Activated CD4-positive, alpha-beta T cell treated with anti-CD3 and anti-CD28 coated beads, Interleukin-2, amount 50 U/mL, for 1 hour (primary cell): ENCODE measurements at regions not wholly inside any gene's neighbourhood (a gene's known extent, or its start where the extent isn't known, plus 50 kb on each side); places are given as distances from the start of the nearest gene placed in this dataset.

Experiments used
- DNase-seq: peaks from one replicate; pipeline ENCODE4 v3.0.0-alpha.2; 2020

- no peak for DNase-seq
Observed at GRCh38 chr11:19394525-19395016, 153.8 kb upstream of the E2F8 start.

- DNase-seq, result no peak
Observed at GRCh38 chr11:19393941-19394340, 153.2 kb upstream of the E2F8 start.

DNA sequence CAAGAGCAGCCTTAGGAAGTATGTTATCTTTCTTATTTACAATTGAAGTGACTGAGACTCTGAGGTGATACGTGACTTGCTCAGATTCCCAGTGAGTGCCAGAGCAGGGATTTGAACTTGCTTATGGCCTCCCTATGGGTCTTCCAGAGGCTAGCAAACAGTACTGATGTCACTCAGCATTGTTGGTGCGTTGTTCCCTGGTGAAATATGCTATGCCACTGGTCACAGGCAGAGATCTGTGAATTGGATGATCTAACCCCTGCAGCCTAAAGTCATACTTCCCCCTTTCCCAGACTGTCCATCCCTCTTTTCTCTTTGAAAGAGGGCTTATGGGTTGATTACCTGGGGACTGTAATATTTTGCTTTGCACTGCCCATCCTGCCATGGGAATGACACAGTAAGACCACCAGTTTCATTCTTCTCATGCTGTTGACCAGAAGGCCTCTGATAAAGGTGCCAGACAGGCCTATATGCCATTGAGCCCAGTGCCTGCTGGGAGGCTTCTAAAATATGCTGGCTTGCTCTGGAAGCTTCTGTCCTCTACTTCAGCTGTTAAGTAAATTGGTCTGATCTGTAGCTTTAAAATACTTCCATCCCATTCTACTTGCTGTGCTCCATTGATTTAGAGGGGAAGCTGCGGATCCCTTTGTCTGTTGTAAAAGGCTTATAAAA lies 152.2 kb upstream of the E2F8 start:
- DNase-seq, result no peak

- no peak for DNase-seq
Observed at GRCh38 chr11:19392321-19392720, 151.6 kb upstream of the E2F8 start.

DNA sequence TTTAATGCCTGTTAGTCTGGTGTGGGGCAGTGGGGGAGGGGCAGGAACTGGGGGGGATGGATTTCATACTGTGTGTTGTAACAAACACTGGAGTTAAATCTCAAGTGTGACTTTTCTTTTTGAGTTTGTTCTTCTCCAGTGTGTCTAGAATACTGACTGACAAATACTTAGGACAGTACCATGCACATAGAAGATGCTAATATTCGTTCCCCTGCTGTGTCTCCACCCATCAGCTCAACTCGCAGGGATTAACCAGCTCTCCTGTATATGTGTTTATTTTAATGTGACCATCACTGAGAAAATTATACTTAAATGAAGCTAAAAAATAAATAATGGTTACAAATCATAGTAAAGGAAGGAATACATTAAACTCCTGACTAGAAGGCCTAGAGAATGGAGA lies 150.9 kb upstream of the E2F8 start:
- no peak for DNase-seq

DNA sequence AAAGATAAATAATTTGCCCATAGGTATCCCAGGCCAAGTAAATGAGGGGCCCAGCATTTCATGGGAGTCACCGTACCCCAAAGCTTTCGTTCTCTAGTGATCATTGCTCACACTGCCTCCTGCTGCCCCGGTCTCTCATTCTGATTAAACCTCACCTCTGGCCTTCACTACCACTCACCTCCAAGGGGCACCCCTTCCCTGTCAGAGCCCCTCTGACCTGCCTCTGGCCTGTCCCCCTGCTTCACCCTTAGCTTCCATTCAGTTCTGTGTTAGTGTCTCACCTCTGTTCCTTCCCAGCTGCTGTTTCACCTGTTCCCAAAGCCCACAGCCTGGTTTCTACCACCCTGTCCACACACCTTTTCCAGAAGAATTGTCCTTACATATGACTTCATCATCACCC lies 150.3 kb upstream of the E2F8 start:
- DNase-seq, result no peak

DNA sequence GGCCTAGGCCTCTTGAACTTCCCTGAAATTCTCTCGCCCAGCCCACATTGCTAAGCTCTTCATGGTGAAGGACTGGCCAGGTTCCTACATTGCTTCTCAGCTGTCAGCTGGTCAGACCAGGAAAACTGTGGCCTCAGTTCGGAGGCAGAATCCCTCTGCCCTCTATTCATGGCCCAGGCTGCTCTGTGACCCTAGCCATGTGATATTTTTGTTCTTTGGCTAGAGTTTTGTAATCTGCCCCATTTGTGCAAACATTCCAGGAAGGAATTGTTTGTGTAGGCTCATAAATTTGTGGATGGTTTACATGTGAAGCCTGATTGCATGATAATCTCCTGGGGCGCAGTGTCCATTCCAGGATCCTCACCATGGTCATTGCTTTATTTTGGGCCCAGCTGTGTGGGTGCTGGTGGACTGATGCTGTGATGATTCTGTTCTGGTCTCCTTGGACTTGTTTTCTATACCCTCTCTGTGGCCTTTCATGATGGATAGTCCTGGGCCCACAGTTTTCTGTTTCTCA lies 149.1 kb upstream of the E2F8 start:
- no peak for DNase-seq

- no peak for DNase-seq
Observed at GRCh38 chr11:19382131-19382611, 141.4 kb upstream of the E2F8 start.

- DNase-seq, result no peak
Observed at GRCh38 chr11:19380375-19380774, 139.6 kb upstream of the E2F8 start.

DNA sequence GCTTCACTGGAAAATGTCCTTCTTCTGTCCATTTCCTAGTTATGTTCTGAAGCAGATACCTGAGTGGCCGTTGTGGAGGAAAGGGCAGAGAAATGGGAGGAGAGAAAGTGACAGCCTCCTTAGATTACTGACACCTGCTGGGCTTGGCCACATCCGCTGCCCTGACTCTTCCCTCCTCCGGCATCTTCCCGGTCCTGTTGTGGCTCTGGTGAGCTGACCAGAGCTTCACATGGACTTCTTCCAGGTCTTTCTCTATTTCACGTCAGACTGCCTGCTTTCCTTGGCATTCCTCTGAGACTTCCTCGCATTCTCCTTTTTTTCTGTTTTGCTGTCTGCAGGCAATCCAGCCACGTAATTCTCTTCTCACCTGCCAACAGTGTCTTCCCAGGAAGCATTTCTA lies 138.7 kb upstream of the E2F8 start:
- no peak for DNase-seq

DNA sequence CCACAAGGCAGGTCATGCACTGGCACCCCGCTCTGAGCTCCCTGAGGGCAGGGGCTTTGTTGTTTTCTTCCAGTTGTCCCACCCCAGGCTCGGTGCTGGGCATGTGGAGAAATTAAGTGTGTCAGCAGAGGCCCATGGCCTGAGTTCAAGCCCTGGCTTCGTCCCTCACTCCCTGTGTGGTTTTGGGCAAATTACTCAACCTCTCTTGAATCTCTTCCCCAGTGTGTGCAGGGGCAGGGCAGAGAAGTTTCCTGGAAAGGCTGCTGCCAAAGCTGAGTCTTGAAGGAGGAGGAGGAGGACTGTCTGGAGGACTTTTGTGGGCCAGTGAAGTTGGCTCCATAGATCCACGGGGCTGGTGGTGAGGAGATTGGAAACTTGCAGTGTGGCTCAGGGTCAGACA lies 138.1 kb upstream of the E2F8 start:
- no peak for DNase-seq

DNA sequence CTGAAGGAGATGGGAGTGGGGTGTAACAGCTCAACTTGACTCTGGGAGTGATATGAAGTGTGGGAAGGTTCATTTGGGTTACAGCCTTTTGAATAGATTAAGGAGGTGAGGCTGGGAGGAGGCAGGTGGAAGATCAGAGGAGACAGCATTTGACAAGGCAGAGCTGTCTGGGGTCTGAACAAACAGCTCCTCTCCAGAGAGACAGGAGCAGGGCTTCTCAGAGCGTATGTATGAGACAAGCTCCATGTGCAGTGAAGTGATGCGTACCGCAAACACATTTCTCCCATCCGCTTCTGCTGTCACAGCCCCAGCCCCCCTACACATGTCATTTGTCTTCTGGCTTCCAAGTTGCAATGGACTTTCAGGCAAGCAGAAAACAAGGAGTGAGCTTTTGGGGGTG lies 137.1 kb upstream of the E2F8 start:
- no peak for DNase-seq

DNA sequence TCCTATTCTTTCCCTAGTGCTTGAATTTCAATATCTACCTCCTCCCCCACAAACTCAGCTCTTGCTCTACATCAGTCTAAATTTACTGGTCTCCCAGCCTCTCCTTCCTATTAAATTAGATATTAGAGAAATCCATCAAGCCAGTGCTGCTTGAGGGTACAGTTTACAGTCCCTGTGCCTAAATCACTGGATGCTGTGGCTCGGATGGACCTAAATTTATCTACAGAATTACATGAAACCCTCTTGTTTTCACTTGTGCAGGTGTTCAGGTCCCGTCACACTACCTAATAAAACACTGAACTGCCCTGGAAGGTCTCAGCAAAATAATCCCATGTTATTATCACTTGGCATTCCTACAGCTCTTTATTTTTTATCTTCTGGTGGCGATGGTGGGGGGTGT lies 134.7 kb upstream of the E2F8 start:
- no peak for DNase-seq

GRCh38 chr11:19374151-19374569 lies 133.4 kb upstream of the E2F8 start:
- no peak for DNase-seq

- no peak for DNase-seq
Observed at GRCh38 chr11:19372381-19372780, 131.6 kb upstream of the E2F8 start.

DNA sequence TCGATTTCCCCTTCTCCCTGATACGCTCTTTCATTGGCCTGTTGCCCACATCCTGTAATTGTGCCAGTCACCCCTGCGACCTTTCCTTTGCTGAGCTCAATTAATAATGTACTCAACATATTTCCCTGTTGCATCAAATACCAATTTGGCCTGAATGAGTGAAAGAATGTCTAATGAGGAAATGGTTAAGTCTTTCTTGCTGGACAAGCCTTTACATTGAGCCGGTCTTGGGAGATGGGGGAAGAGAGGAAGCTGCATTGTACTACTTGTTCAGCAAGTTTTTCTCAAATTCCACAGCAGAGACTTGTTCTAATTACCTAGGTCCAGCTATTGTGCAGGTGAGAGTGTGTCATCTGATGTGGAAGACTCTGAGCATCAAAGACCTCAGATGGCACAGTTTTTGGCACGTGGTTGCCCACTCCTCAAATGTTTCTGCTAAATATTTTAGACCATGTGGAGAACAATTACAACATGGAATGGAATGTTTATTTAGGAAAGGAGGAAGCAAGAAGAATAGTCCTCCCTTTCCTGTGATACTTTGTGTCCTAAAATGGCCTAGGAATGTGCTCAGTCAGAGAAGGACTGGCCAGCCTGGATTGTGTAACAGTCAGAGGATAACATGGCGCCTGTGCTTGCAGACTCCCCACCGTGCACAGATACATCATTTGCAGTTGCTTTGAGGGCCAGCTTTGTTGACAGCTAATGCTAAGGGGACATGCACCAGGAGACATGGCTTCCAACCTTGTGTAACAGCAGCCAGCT lies 129.5 kb upstream of the E2F8 start:
- no peak for DNase-seq

DNA sequence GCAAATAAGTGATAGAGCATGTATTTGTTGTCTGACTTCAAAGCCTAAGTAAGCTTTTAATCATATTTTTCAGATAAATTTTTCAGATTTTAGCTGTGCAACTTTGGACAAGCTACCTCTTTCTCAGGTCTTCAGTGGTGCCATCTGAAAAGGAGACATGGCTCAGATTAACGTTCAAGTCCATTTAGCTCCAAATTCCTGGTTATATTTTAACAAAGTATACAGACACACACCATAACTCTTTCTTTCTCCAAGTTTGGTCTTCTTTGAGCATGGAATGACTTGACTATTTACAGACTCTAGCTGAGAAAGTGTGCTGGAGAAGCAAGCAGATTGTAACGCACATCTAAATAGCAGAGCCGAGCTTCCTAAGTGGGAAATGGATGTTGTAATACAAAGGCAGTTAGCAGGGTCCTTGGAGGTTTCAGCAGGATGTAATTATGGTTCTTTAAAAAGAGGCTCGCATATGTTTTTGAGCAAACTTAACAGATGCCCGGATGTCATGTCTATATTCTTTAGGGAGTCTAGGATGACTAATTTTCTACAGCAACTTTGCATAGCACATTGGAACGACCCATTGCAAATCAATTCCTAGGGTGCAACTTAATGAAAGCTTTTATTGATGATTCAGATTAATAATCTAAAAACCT lies 128.1 kb upstream of the E2F8 start:
- DNase-seq, result no peak

DNA sequence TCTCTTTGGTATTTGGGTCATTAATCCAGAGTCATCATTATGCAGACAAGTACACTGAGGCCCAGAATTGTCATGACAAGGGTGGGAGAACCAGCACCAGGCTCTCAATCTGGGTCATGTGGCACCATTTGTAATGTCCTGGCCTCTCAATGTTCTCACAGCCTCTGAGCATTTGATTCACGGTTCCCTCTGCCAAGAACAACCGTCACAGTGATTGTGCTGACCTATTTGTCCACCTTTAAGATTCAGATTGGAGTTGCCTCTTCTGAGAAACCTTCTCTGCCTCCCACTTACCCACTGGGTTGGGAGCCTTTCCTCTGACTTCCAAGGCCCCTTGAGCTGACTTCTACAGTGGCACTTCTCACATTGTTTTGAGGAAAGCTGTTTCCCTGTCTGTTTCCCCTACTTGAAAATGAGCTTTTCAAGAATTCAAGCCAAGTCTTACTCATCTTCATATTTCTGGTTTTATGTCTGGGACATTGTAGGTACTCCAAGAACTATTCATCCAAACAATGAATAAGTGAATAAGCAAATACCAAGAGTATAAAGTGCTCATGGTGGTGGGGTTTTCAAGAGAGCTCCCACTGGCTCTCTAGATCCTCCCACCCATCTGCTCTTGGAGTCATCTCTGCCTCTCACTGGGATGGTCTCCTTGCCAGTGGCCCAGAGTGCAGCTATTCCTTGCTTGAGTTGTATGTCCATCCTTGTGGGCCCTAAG lies 126.4 kb upstream of the E2F8 start:
- no peak for DNase-seq

- no peak for DNase-seq
Observed at GRCh38 chr11:19365743-19366410, 125.1 kb upstream of the E2F8 start.

DNA sequence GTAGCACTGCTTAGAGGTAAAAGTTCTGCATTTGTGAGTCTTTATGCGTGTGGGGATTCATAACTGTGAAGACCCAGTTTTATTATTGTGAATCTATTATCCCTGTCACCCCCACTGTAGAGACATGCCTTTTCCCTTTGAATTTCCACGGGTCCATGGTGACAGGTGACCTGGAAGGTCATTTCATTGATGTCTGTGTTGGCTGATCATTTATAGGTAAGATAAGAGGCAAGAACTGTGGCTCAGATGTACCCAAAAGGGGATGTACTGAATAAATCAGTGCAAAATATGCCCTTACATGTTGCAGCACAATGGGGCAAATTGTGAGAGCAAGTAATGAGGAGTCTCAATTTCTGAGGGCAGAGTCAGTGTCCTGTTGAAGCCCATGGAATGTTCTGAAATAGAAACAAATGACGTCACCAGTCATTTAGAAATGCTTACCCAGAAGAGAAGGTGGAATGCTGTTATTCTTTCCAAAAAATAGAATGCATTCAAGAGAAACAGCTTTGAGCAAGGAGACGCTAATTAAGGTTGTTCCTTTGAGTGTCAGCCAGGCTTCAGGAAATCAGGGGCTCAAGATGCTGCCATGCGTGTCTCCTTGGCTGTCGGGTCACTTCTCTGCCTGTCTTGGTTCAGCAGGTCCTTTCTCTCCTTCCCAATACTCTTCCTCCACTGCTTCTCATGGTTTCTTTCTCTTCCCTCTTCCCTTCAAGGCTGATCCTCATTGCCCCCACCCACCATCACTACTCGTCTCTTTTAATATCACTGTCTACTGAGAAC lies 118.7 kb upstream of the E2F8 start:
- no peak for DNase-seq

DNA sequence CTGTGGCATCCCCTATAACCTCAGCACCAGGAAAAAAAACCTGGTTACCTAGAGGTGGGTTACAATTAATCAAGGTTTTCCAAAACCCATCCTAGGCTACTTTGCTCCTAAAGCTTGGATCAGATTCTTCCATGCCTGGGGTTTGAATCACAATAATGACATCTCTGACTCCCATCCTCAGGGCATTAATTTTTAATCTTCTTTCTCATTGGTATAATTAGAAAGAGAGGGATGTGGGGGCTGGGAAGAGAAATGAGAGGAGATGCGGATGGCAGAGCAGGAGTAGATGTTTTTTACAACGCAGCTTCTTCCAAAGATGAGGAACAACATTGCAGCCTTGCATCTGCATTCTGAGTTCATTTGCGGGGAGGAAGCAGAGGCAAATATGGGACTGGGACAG lies 117.2 kb upstream of the E2F8 start:
- no peak for DNase-seq

DNA sequence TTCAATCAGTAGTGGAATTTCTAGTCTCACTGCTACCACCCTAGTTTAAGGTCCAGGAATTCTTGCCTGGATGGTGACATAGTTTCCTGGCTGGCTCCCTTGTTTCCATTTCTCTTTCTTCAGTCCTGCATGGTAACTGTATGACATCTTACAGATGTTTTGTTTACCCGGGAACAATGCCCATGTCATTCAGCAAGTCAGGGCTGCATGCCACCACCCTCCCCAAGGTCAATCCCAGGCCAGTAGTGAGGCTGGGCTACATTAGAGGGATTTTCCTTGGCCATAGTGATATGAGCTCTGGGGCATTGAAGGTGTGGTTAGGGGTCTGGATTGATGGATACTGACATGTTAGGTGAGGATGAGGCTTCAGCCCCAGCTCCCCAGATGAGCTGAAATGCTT lies 114.9 kb upstream of the E2F8 start:
- DNase-seq, result no peak
